Uterus (tissue), 3 donors: ENCODE measurements at regions not wholly inside any gene's neighbourhood (a gene's known extent, or its start where the extent isn't known, plus 50 kb on each side); places are given as distances from the start of the nearest gene placed in this dataset.

ENCODE experiments used
- DNase-seq, 2 donors: peaks; one replicate each; pipeline ENCODE4 v3.0.0-alpha.2; 2019 to 2020
- H3K27ac ChIP-seq, 2 donors: fragments of 200-600 bp; sonication (generic); 1 replicate in 1 of 2; 2 replicates in 1 of 2; pipeline ENCODE4 v1.5.1; 2016 to 2018
- H3K27me3 ChIP-seq, 2 donors: fragments of 200-600 bp; sonication (generic); one replicate each; pipeline ENCODE4 v1.5.1; 2018 to 2019; ENCODE audit warnings: control low read depth in 1 of 2
- H3K36me3 ChIP-seq, 2 donors: fragments of 200-600 bp; sonication (generic); one replicate each; pipeline ENCODE4 v1.5.1; 2019; ENCODE audit warnings: control low read depth in 1 of 2
- H3K4me1 ChIP-seq, 2 donors: fragments of 200-600 bp; sonication (generic); one replicate each; pipeline ENCODE4 v1.5.1; 2018 to 2019; ENCODE audit warnings: control low read depth in 1 of 2
- H3K4me3 ChIP-seq, 2 donors: fragments of 200-600 bp; sonication (generic); 1 replicate in 1 of 2; 2 replicates in 1 of 2; pipeline ENCODE4 v1.5.1; 2018 to 2019; ENCODE audit warnings: mild to moderate bottlenecking in 1 of 2
- H3K9me3 ChIP-seq, 2 donors: fragments of 200-600 bp; sonication (generic); one replicate each; pipeline ENCODE4 v1.5.1; 2019; ENCODE audit warnings: control low read depth in 1 of 2
- CTCF ChIP-seq, 4 experiments: fragments of 200-600 bp in 2 of 4; fragments of 450-650 bp in 2 of 4; sonication (generic) in 2 of 4; IDR thresholded peaks; one replicate each; pipeline ENCODE4 v1.5.1; 2016 to 2019; ENCODE audit warnings: antibody characterized with exemption in 4 of 4, mild to moderate bottlenecking in 2 of 4, moderate library complexity in 1 of 4
- POLR2A ChIP-seq, 2 donors: fragments of 450-650 bp; IDR thresholded peaks; one replicate each; pipeline ENCODE4 v1.6.1; 2016; ENCODE audit warnings: antibody characterized with exemption in 2 of 2, mild to moderate bottlenecking in 1 of 2, moderate library complexity in 1 of 2
- intact Hi-C: fragments of 100-400 bp; cut with DNase I; formaldehyde crosslinking; loops from one replicate; pipeline ENCODE4 v1.15.1; 2023; ENCODE audit warnings: low total_unique reads
- donor health status: DM: yes; HTN: yes; CAD: no.

GRCh38 chr18:38007676-38008330 is 442.2 kb upstream of the CELF4 start:
- Histone ChIP-seq H3K9me3 (no peaks in the 10 kb centered on the region), H3K36me3 (no peaks in the 10 kb centered on the region), H3K27ac (no peak overlapping the region), H3K4me3 (no peak overlapping the region), H3K27me3 (no peaks in the 10 kb centered on the region), H3K4me1 (no peaks in the 10 kb centered on the region)
- TF ChIP-seq CTCF (IDR thresholded peaks at IDR 0.05) = no peak
- no peak for DNase-seq
- intact Hi-C loops = no loop called here

GRCh38 chr18:38007026-38007425 is 441.4 kb upstream of the CELF4 start:
- TF ChIP-seq POLR2A (IDR thresholded peaks at IDR 0.05) (no peak), CTCF (IDR thresholded peaks at IDR 0.05) (no peak)
- no peaks in the 10 kb centered on the region for H3K9me3 ChIP-seq

GRCh38 chr18:38006541-38006940 is 440.9 kb upstream of the CELF4 start:
- intact Hi-C loops = no loop called here
- no peak for DNase-seq
- TF ChIP-seq POLR2A (IDR thresholded peaks at IDR 0.05) (no peak), CTCF (IDR thresholded peaks at IDR 0.05) (no peak)
- H3K27me3 ChIP-seq = no peaks in the 10 kb centered on the region
- no peaks in the 10 kb centered on the region for H3K9me3 ChIP-seq
- H3K36me3 ChIP-seq = no peaks in the 10 kb centered on the region
- no peaks in the 10 kb centered on the region for H3K4me1 ChIP-seq
- no peak overlapping the region for H3K27ac ChIP-seq
- no peak overlapping the region for H3K4me3 ChIP-seq

More at GRCh38 chr18:38007026-38007425, 441.4 kb upstream of the CELF4 start:
- no peaks in the 10 kb centered on the region for H3K4me1 ChIP-seq
- H3K4me3 ChIP-seq = no peak overlapping the region
- no peaks in the 10 kb centered on the region for H3K36me3 ChIP-seq
- no peak overlapping the region for H3K27ac ChIP-seq
- H3K27me3 ChIP-seq = no peaks in the 10 kb centered on the region
- intact Hi-C loops = no loop called here
- DNase-seq = no peak

- TF ChIP-seq CTCF (IDR thresholded peaks at IDR 0.05) = no peak
- no peak for TF ChIP-seq POLR2A (IDR thresholded peaks at IDR 0.05)
- intact Hi-C loops = no loop called here
- Histone ChIP-seq H3K27ac (no peak overlapping the region), H3K36me3 (no peaks in the 10 kb centered on the region), H3K27me3 (no peaks in the 10 kb centered on the region), H3K9me3 (no peaks in the 10 kb centered on the region), H3K4me1 (no peaks in the 10 kb centered on the region), H3K4me3 (no peak overlapping the region)
- no peak for DNase-seq
These were observed 432.1 kb upstream of the CELF4 start for GRCh38 chr18:37997695-37998094.

GRCh38 chr18:37987901-37988300 is 422.3 kb upstream of the CELF4 start:
- Histone ChIP-seq H3K27ac (no peak overlapping the region), H3K9me3 (no peaks in the 10 kb centered on the region), H3K36me3 (no peaks in the 10 kb centered on the region), H3K27me3 (no peaks in the 10 kb centered on the region), H3K4me1 (no peaks in the 10 kb centered on the region), H3K4me3 (no peak overlapping the region)
- intact Hi-C loops = no loop called here
- no peak for DNase-seq
- TF ChIP-seq POLR2A (IDR thresholded peaks at IDR 0.05) (no peak), CTCF (IDR thresholded peaks at IDR 0.05) (no peak)
